ENCODE measurements at regions not wholly inside any gene's neighbourhood (a gene's known extent, or its start where the extent isn't known, plus 50 kb on each side); places are given as distances from the start of the nearest gene placed in this dataset.

GRCh38 chr3:194808640-194809097 is 123.0 kb downstream of the FAM43A start:
- H3K9me3 ChIP-seq, result no peaks in the 10 kb centered on the region
- H4K20me1 ChIP-seq (ENCODE audit: insufficient read depth), result no peaks in the 10 kb centered on the region
- peak; percentile 48 for DNase-seq
- no peaks in the 10 kb centered on the region for H3K9me2 ChIP-seq
- H3K9ac ChIP-seq, result no peak overlapping the region
- no peak overlapping the region for H2AFZ ChIP-seq (ENCODE audit: low read depth)
- no peaks in the 10 kb centered on the region; the same call in 1 of the 2 replicates for H3K27me3 ChIP-seq (ENCODE audit: insufficient read depth)
- peaks cover 0 to 19% of the 10 kb centered on the region in 2 experiments; a peak in 2 of 4 replicates for H3K4me1 ChIP-seq (ENCODE audit: control insufficient read depth in 1 of 2, insufficient read depth in 2 of 2, low read depth in 1 of 2, low read length in 1 of 2)
- ChIA-PET CTCF (interaction anchor here (1.1 kb wide), 1 partner anchor 125 kb away, joined by 4 read pairs; no protein-coding TSS in a partner anchor), POLR2A (no interaction called here)
- TF ChIP-seq, protein P1, sequence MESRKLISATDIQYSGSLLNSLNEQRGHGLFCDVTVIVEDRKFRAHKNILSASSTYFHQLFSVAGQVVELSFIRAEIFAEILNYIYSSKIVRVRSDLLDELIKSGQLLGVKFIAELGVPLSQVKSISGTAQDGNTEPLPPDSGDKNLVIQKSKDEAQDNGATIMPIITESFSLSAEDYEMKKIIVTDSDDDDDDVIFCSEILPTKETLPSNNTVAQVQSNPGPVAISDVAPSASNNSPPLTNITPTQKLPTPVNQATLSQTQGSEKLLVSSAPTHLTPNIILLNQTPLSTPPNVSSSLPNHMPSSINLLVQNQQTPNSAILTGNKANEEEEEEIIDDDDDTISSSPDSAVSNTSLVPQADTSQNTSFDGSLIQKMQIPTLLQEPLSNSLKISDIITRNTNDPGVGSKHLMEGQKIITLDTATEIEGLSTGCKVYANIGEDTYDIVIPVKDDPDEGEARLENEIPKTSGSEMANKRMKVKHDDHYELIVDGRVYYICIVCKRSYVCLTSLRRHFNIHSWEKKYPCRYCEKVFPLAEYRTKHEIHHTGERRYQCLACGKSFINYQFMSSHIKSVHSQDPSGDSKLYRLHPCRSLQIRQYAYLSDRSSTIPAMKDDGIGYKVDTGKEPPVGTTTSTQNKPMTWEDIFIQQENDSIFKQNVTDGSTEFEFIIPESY (IDR thresholded peaks at IDR 0.05; ENCODE audit: borderline replicate concordance, low read depth), result no peak
- no peak for TF ChIP-seq RCOR1 (IDR thresholded peaks at IDR 0.05; ENCODE audit: low read length)
- no peak for TF ChIP-seq USF2 (IDR thresholded peaks at IDR 0.05; ENCODE audit: borderline replicate concordance, low read depth, low read length)
- TF ChIP-seq EP300 (IDR thresholded peaks at IDR 0.05; ENCODE audit: borderline replicate concordance in 1 of 2, low read depth in 1 of 2, low read length in 1 of 2), result peak in 1 of 2 experiments; percentile 15; a peak in 1 of 4 replicates
- TF ChIP-seq RAD21 (IDR thresholded peaks at IDR 0.05; ENCODE audit: low read length), result peak; percentile 9; the same call in 1 of the 2 replicates
- TF ChIP-seq FOXJ3 (CRISPR knock-in tag; IDR thresholded peaks at IDR 0.05), result no peak
- 64% methylated on average over 3 of the region's 3 CpGs for WGBS (ENCODE audit: low lambda C conversion rate)
- no peaks in the 10 kb centered on the region for H3F3A ChIP-seq (replicated peaks; ENCODE audit: insufficient read depth)
- no peak overlapping the region for H3K4me2 ChIP-seq
- peak overlapping the region in 1 of 2 experiments; percentile 89; a peak in 2 of 4 replicates for H3K27ac ChIP-seq (ENCODE audit: low read depth in 2 of 2, low read length in 1 of 2)
- H3K36me3 ChIP-seq (replicated peaks in 1 of 2; ENCODE audit: control insufficient read depth in 1 of 2, insufficient read depth in 2 of 2, low read length in 1 of 2), result no peaks in the 10 kb centered on the region
- H3K79me2 ChIP-seq (ENCODE audit: insufficient read depth), result no peaks in the 10 kb centered on the region
- H3K4me3 ChIP-seq (ENCODE audit: low read depth in 2 of 2, low read length in 1 of 2), result no peak overlapping the region

DNA sequence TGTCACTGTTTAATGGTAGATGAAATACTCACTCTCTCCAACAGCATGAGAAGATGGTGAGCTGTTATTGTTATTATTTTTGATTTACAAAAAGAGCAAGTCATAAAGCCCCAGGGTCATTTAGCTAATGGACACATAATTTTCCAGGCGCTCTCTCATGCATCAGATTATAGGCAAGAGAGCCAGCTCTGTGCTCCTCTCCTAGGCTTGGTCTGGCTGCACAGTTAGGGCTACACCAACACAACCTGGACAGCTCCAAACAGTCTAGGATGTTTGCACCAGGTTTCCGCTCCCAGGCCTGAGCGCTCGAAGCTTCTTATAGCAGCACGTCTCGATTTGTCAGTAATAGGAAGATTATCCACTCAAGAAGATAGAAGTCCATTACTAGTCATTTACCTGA is 123.7 kb downstream of the FAM43A start:
- H4K20me1 ChIP-seq (ENCODE audit: insufficient read depth), result no peaks in the 10 kb centered on the region
- H3F3A ChIP-seq (replicated peaks; ENCODE audit: insufficient read depth), result no peaks in the 10 kb centered on the region
- H3K27ac ChIP-seq (ENCODE audit: low read depth in 2 of 2, low read length in 1 of 2), result peak overlapping the region in 1 of 2 experiments; percentile 89; a peak in 2 of 4 replicates
- H3K4me1 ChIP-seq (ENCODE audit: control insufficient read depth in 1 of 2, insufficient read depth in 2 of 2, low read depth in 1 of 2, low read length in 1 of 2), result peaks cover 0 to 19% of the 10 kb centered on the region in 2 experiments; a peak in 2 of 4 replicates
- CTCF ChIA-PET, result interaction anchor here (1.0 to 1.1 kb wide), 2 partner anchors 126 to 298 kb away, joined by 4 read pairs; no protein-coding TSS in a partner anchor
- no peak overlapping the region for H2AFZ ChIP-seq (ENCODE audit: low read depth)
- no peak overlapping the region for H3K4me3 ChIP-seq (ENCODE audit: low read depth in 2 of 2, low read length in 1 of 2)
- H3K79me2 ChIP-seq (ENCODE audit: insufficient read depth), result no peaks in the 10 kb centered on the region
- H3K4me2 ChIP-seq, result no peak overlapping the region
- H3K36me3 ChIP-seq (replicated peaks in 1 of 2; ENCODE audit: control insufficient read depth in 1 of 2, insufficient read depth in 2 of 2, low read length in 1 of 2), result no peaks in the 10 kb centered on the region
- no peak overlapping the region for H3K9ac ChIP-seq
- POLR2A ChIA-PET, result interaction anchor here (0.5 to 1.2 kb wide), 3 partner anchors 62 to 1011 kb away, joined by 3 to 4 read pairs (median 3); no protein-coding TSS in a partner anchor
- peak; percentile 51 for TF ChIP-seq GATA2 (CRISPR knock-in tag; IDR thresholded peaks at IDR 0.05)
- TF ChIP-seq RAD21 (IDR thresholded peaks at IDR 0.05; ENCODE audit: low read length), result peak; percentile 12; the same call in 1 of the 2 replicates
- TF ChIP-seq MEF2A (IDR thresholded peaks at IDR 0.05; ENCODE audit: borderline replicate concordance, low read depth), result no peak
- no peak for TF ChIP-seq POLR2AphosphoS5 (IDR thresholded peaks at IDR 0.05; ENCODE audit: low read depth, low read length)
- TF ChIP-seq, protein P1 (IDR thresholded peaks at IDR 0.05; ENCODE audit: borderline replicate concordance, low read depth), result no peak
- peak; percentile 68 for DNase-seq
- H3K27me3 ChIP-seq (ENCODE audit: insufficient read depth), result no peaks in the 10 kb centered on the region; the same call in 1 of the 2 replicates
- H3K9me3 ChIP-seq, result no peaks in the 10 kb centered on the region
- WGBS (ENCODE audit: low lambda C conversion rate), result 71% methylated on average over 6 of the region's 6 CpGs
- no peaks in the 10 kb centered on the region for H3K9me2 ChIP-seq
